GM12878 (cell line): ENCODE measurements at regions not wholly inside any gene's neighbourhood (a gene's known extent, or its start where the extent isn't known, plus 50 kb on each side); places are given as distances from the start of the nearest gene placed in this dataset.

Source experiments
- ATAC-seq: fragments of 200-7000 bp; cut with Tn5 transposase; 3 replicates; pipeline ENCODE4 v1.9.1; 2020; ENCODE audit warnings: mild to moderate bottlenecking, moderate library complexity
- BruUV-seq: library from RNA; stranded (reverse); fragments of 400-500 nt; replicated peaks from 2 replicates; lab custom pipeline; 2021; lab: Mats Ljungman, UMichigan
- CTCF ChIA-PET: fragments of 300-600 bp; sonication (Branson Sonifier 250); formaldehyde crosslinking; extraction: SDS; loops from one replicate; lab custom pipeline; 2021; ENCODE audit warnings: inconsistent platforms; lab: Yijun Ruan, JAX
- POLR2A ChIA-PET: fragments of 350-600 bp; formaldehyde crosslinking; extraction: SDS; loops from one replicate; lab custom pipeline; 2021; ENCODE audit warnings: inconsistent platforms; lab: Charles Lee
- RAD21 ChIA-PET: fragments of 300-600 bp; sonication (Branson Sonifier 250); formaldehyde crosslinking; loops from one replicate; lab custom pipeline; 2023; ENCODE audit warnings: antibody characterized with exemption; ENCODE audit not compliant: unreplicated experiment; lab: Charles Lee
- SMC1A ChIA-PET: fragments of 300-600 bp; sonication (Branson Sonifier 250); formaldehyde crosslinking; loops from one replicate; lab custom pipeline; 2023; ENCODE audit not compliant: unreplicated experiment, uncharacterized antibody; lab: Charles Lee
- DNase-seq: peaks from one replicate; pipeline ENCODE4 v3.0.0-alpha.2; 2011; ENCODE audit warnings: low read depth, low spot score
- FAIRE-seq: peaks from 3 replicates; lab custom pipeline; 2011; peaks lifted over from hg19 to GRCh38; lab: Jason Lieb, UNC
- H2AFZ ChIP-seq: 2 replicates; pipeline ENCODE4 v1.6.0; 2011; ENCODE audit warnings: low read depth, low read length, control low read depth; ENCODE audit not compliant: control insufficient read depth
- H3K27ac ChIP-seq: 2 replicates; pipeline ENCODE4 v1.5.1; 2011; ENCODE audit warnings: control low read depth; ENCODE audit not compliant: control insufficient read depth, insufficient read depth
- H3K27me3 ChIP-seq, 2 experiments: replicated peaks in 1 of 2; 2 replicates each; pipeline versions ENCODE4 v1.6.0 to v1.6.1; 2011; ENCODE audit warnings: low read length in 1 of 2; ENCODE audit not compliant: control insufficient read depth in 2 of 2, insufficient read depth in 2 of 2
- H3K36me3 ChIP-seq, 2 experiments: 2 replicates each; pipeline ENCODE4 v1.5.1; 2011; ENCODE audit warnings: low read length in 1 of 2; ENCODE audit not compliant: control insufficient read depth in 2 of 2, insufficient read depth in 2 of 2
- H3K4me1 ChIP-seq: 2 replicates; pipeline ENCODE4 v1.6.1; 2011; ENCODE audit warnings: mild to moderate bottlenecking, low read length, moderate library complexity, mixed read lengths; ENCODE audit not compliant: control insufficient read depth, insufficient read depth
- H3K4me2 ChIP-seq: 2 replicates; pipeline ENCODE4 v1.6.0; 2011; ENCODE audit warnings: control low read depth; ENCODE audit not compliant: control insufficient read depth, insufficient read depth
- H3K4me3 ChIP-seq: fragments of 200-600 bp; sonication (generic); 2 replicates; pipeline ENCODE4 v1.5.1; 2016
- H3K79me2 ChIP-seq: 2 replicates; pipeline ENCODE4 v1.6.0; 2011; ENCODE audit warnings: low read length; ENCODE audit not compliant: control insufficient read depth, insufficient read depth
- H3K9ac ChIP-seq: 2 replicates; pipeline ENCODE4 v1.8.0; 2011; ENCODE audit warnings: low read length, control low read depth, mixed read lengths; ENCODE audit not compliant: control insufficient read depth, insufficient read depth
- H3K9me3 ChIP-seq: replicated peaks from 3 replicates; pipeline ENCODE4 v1.5.1; 2011; ENCODE audit warnings: mild to moderate bottlenecking, low read length; ENCODE audit not compliant: control insufficient read depth, insufficient read depth
- H4K20me1 ChIP-seq: 2 replicates; pipeline ENCODE4 v1.6.0; 2011; ENCODE audit not compliant: control insufficient read depth, insufficient read depth
- BHLHE40 ChIP-seq, 2 experiments: fragments of 450-650 bp in 1 of 2; IDR thresholded peaks; 2 replicates each; pipeline ENCODE4 v1.6.1; 2011 to 2017; ENCODE audit warnings: low read depth in 2 of 2, borderline replicate concordance in 1 of 2, improper control_type of control experiment in 1 of 2, low read length in 1 of 2, mild to moderate bottlenecking in 1 of 2
- CBX3 ChIP-seq: fragments of 200-600 bp; sonication (generic); IDR thresholded peaks from 2 replicates; pipeline ENCODE4 v1.6.1; 2016; ENCODE audit warnings: low read depth, borderline replicate concordance
- ESRRA ChIP-seq: IDR thresholded peaks from 2 replicates; pipeline ENCODE4 v1.6.1; 2012; ENCODE audit warnings: mild to moderate bottlenecking, low read length, improper control_type of control experiment
- LARP7 ChIP-seq: fragments of 450-650 bp; IDR thresholded peaks from 2 replicates; pipeline ENCODE4 v1.6.1; 2017; ENCODE audit warnings: mild to moderate bottlenecking
- MYB ChIP-seq: fragments of 150-350 bp; IDR thresholded peaks from 2 replicates; pipeline ENCODE4 v1.6.1; 2014; ENCODE audit warnings: mild to moderate bottlenecking, low read depth, low read length, borderline replicate concordance
- NBN ChIP-seq: fragments of 450-650 bp; IDR thresholded peaks from 2 replicates; pipeline ENCODE4 v1.6.1; 2016
- NR2C1 ChIP-seq: fragments of 450-650 bp; IDR thresholded peaks from 2 replicates; pipeline ENCODE4 v1.6.1; 2017; ENCODE audit warnings: antibody characterized with exemption, mild to moderate bottlenecking, moderate library complexity
- PAX5 ChIP-seq: IDR thresholded peaks from 2 replicates; pipeline ENCODE4 v1.6.1; 2011; ENCODE audit warnings: low read depth, low read length, borderline replicate concordance
- PML ChIP-seq: IDR thresholded peaks from 2 replicates; pipeline ENCODE4 v1.6.1; 2012; ENCODE audit warnings: low read length, inconsistent platforms
- RAD21 ChIP-seq: IDR thresholded peaks from 2 replicates; pipeline ENCODE4 v1.6.1; 2011; ENCODE audit warnings: mild to moderate bottlenecking, low read depth, low read length, moderate library complexity; ENCODE audit not compliant: insufficient read depth
- SP1 ChIP-seq: IDR thresholded peaks from one replicate; pipeline ENCODE4 v1.6.1; 2011; ENCODE audit warnings: low read depth, low read length
- TBL1XR1 ChIP-seq: IDR thresholded peaks from 2 replicates; pipeline ENCODE4 v1.6.1; 2012; ENCODE audit warnings: low read depth, low read length, improper control_type of control experiment
- ZBED1 ChIP-seq: IDR thresholded peaks from 2 replicates; pipeline ENCODE4 v1.6.1; 2016; ENCODE audit warnings: borderline replicate concordance
- ZNF207 ChIP-seq: fragments of 450-650 bp; IDR thresholded peaks from 2 replicates; pipeline ENCODE4 v1.6.1; 2014; ENCODE audit warnings: antibody characterized with exemption, mild to moderate bottlenecking, borderline replicate concordance
- ZNF384 ChIP-seq: IDR thresholded peaks from 2 replicates; pipeline ENCODE4 v1.6.1; 2012; ENCODE audit warnings: low read depth, mild to moderate bottlenecking, low read length, improper control_type of control experiment, borderline replicate concordance
- ZNF622 ChIP-seq: fragments of 450-650 bp; IDR thresholded peaks from 2 replicates; pipeline ENCODE4 v1.6.1; 2017; ENCODE audit warnings: mild to moderate bottlenecking, inconsistent platforms
- WGBS: methylation state at CpG from one replicate; pipeline ENCODE4 v1.1.6; 2016; ENCODE audit warnings: low lambda C conversion rate; ENCODE audit not compliant: insufficient replicate concordance, insufficient coverage; ENCODE audit errors: missing lambda C conversion rate; 5-methylcytosine and 5-hydroxymethylcytosine counted together
- in situ Hi-C: fragments of 300-500 bp; cut with MboI; formaldehyde crosslinking; loops from 9 replicates; pipeline ENCODE4 v1.14.3; 2018; ENCODE audit warnings: mixed read lengths
- intact Hi-C: fragments of 100-400 bp; cut with micrococcal nuclease; formaldehyde crosslinking; loops from one replicate; pipeline ENCODE4 v1.14.2; 2022; ENCODE audit not compliant: unreplicated experiment
- TF ChIP-seq, protein P1 (sequence below): IDR thresholded peaks from 2 replicates; pipeline ENCODE4 v1.6.1; 2011; ENCODE audit warnings: low read depth, mild to moderate bottlenecking, low read length, moderate library complexity, borderline replicate concordance; ENCODE audit errors: extremely low read depth
- TF ChIP-seq, protein P2 (sequence below): fragments of 450-650 bp; IDR thresholded peaks from 2 replicates; pipeline ENCODE4 v1.6.1; 2018; ENCODE audit warnings: borderline replicate concordance, mild to moderate bottlenecking; ENCODE audit not compliant: partially characterized antibody

DNA sequence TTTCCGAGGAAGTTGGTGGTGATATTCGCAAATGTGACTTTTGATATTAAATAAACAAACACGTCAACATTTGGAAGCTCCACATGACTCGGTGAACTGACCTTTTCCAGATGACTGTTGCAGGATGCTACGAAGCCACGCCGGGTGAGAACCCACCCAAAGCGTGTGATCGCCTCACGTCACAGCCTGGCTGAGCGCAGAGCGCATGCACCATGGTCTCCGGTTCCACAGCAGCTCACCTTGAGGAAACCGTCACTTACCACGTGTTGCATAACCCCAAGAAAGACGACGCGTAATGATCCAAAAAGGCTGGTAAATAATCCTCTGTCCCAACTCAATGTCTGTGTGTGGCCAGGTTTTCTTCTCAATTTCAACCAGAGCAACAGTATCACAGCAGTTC is 64.5 kb upstream of the CTDP1 start:
- FAIRE-seq (no peak), ATAC-seq (no peak), DNase-seq (no peak)
- Histone ChIP-seq H3K36me3 (no peaks in the 10 kb centered on the region), H3K27ac (no peak overlapping the region), H2AFZ (no peak overlapping the region), H3K9ac (no peak overlapping the region), H3K4me1 (no peaks in the 10 kb centered on the region), H3K4me3 (no peak overlapping the region), H3K27me3 (no peaks in the 10 kb centered on the region; a peak in 1 of 4 replicates), H4K20me1 (no peaks in the 10 kb centered on the region), H3K4me2 (no peak overlapping the region), H3K9me3 (peaks cover 3% of the 10 kb centered on the region), H3K79me2 (no peaks in the 10 kb centered on the region)
- no TSS peak for BruUV-seq
- CTCF ChIA-PET = no interaction called here
- SMC1A ChIA-PET = interaction anchor here (0.9 kb wide), 1 partner anchor 10 kb away, joined by 5 read pairs; no protein-coding TSS in a partner anchor
- intact Hi-C loops (no loop called here), in situ Hi-C loops (no loop called here)
- WGBS = 67% methylated on average over 18 of the region's 18 CpGs
- RAD21 ChIA-PET = interaction anchor here (2.4 kb wide), 1 partner anchor 10 kb away, joined by 8 read pairs; no protein-coding TSS in a partner anchor
- POLR2A ChIA-PET = no interaction called here
- TF ChIP-seq PML = no peak
- no peak for TF ChIP-seq PAX5
- TF ChIP-seq NBN = no peak
- TF ChIP-seq ESRRA = no peak
- no peak for TF ChIP-seq MYB
- TF ChIP-seq, protein P1, sequence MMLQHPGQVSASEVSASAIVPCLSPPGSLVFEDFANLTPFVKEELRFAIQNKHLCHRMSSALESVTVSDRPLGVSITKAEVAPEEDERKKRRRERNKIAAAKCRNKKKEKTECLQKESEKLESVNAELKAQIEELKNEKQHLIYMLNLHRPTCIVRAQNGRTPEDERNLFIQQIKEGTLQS = no peak
- no peak for TF ChIP-seq ZBED1
- no peak for TF ChIP-seq LARP7
- TF ChIP-seq ZNF207 = no peak

DNA sequence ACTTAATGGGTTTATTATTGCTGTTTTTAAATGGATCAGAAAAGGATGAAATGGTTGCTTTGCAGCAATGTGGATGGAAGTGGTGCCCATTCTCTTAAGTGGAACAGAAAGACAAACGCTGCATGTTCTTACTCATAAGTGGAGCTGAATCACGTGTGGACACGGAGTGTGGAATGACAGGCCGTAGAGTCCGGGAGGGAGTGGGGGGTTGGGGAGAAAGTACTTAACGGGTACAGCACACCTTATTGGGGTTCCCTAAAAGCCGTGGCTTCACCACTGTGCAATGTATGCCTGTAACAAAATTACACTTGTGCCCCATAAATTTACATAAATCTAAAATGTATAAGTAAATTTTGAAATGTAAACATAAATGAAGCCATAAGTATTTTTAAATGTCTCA is 64.0 kb upstream of the CTDP1 start:
- ChIA-PET CTCF (no interaction called here), RAD21 (no interaction called here), POLR2A (no interaction called here), SMC1A (no interaction called here)
- H3K4me3 ChIP-seq = no peak overlapping the region
- FAIRE-seq (no peak), ATAC-seq (no peak), DNase-seq (no peak)
- H3K4me1 ChIP-seq = no peaks in the 10 kb centered on the region
- BruUV-seq = no TSS peak
- H3K36me3 ChIP-seq = no peaks in the 10 kb centered on the region
- in situ Hi-C loops (no loop called here), intact Hi-C loops (no loop called here)
- H3K9me3 ChIP-seq = peaks cover 3% of the 10 kb centered on the region
- H3K27ac ChIP-seq = no peak overlapping the region
- no peak overlapping the region for H3K4me2 ChIP-seq
- no peaks in the 10 kb centered on the region for H3K79me2 ChIP-seq
- no peak overlapping the region for H2AFZ ChIP-seq
- 14% methylated on average over 7 of the region's 7 CpGs for WGBS
- H3K9ac ChIP-seq = no peak overlapping the region
- no peaks in the 10 kb centered on the region for H4K20me1 ChIP-seq
- H3K27me3 ChIP-seq = no peaks in the 10 kb centered on the region; a peak in 1 of 4 replicates
- TF ChIP-seq NR2C1 (no peak), RAD21 (no peak), TBL1XR1 (no peak), SP1 (no peak), CBX3 (no peak), ZNF622 (no peak), ZNF384 (no peak), BHLHE40 (IDR thresholded peaks at IDR 0.05; ENCODE audit: borderline replicate concordance in 1 of 2, low read depth in 2 of 2, low read length in 1 of 2) (no peak)
- TF ChIP-seq, protein P2, sequence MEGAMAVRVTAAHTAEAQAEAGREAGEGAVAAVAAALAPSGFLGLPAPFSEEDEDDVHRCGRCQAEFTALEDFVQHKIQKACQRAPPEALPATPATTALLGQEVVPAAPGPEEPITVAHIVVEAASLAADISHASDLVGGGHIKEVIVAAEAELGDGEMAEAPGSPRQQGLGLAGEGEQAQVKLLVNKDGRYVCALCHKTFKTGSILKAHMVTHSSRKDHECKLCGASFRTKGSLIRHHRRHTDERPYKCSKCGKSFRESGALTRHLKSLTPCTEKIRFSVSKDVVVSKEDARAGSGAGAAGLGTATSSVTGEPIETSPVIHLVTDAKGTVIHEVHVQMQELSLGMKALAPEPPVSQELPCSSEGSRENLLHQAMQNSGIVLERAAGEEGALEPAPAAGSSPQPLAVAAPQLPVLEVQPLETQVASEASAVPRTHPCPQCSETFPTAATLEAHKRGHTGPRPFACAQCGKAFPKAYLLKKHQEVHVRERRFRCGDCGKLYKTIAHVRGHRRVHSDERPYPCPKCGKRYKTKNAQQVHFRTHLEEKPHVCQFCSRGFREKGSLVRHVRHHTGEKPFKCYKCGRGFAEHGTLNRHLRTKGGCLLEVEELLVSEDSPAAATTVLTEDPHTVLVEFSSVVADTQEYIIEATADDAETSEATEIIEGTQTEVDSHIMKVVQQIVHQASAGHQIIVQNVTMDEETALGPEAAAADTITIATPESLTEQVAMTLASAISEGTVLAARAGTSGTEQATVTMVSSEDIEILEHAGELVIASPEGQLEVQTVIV = no peak
